ENCODE measurements at regions not wholly inside any gene's neighbourhood (a gene's known extent, or its start where the extent isn't known, plus 50 kb on each side); places are given as distances from the start of the nearest gene placed in this dataset.

DNA sequence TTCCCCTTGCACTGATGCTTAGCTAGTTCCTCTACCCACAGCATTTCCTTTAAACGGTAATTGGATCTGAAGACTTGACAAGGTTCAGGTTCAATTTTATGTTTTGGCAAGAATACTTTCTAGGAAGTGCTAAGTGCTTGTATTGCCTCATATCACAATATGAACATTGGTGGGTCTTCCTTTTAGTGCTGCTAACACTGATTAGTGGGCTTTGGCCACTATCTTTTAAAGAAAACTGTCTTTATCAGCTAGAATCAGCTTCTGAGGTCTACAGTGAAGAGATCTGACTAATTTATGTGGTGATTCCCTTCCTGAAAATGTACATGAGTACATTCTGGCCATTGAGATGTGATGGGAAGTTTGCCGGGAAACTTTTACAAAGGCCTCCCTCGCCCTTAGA lies 316.7 kb upstream of the KLF3 start:
- DNase-seq: no peak

DNA sequence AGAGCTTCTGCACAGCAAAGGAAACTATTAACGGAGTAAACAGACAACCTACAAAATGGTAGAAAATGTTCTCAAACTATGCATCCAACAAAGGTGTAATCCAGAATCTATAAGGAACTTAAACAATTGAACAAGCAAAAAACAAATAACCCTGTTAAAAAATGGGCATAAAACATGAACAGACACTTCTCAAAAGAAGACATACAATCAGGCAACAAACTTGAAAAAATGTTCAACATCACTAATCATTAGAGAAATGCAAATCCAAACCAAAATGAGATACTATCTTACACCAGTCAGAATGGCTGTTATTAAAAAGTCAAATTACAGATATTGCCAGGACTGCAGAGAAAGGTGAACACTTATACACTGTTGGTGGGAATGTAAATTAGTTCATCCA lies 309.6 kb upstream of the KLF3 start:
- no peak for DNase-seq

DNA sequence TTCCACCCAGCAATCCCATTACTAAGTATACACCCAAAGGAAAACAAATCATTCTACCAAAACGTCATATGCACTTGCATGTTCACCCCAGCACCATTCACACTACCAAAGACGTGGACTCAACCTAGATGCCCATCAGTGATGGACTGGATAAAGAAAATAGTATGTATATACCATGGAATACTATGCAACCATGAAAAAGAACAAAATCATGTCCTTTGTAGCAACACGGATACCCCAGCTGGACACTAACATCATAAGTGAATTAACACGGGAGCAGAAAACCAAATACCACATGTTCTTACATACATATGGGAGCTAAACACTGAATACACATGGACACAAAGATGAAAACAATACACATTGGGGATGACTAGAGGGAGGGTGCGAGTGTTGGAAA lies 309.1 kb upstream of the KLF3 start:
- DNase-seq: no peak

DNA sequence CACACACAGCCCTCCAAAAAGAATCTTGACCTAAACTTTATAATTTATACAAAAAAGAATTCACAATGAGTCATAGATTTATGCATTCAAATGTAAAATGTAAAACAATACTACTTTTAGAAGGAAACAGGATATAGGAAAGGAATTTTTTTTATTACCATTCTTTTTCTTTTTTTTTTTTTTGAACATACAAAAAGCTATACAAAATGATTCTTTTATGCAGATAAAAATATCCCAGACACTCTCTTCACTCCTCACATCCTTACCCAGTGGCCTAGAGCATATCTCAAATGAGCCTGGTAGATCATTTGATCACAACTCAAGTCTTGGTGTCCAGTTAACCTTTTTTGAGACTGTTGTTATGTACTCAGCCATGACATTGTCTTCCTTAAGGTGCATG lies 307.3 kb upstream of the KLF3 start:
- DNase-seq: no peak

DNA sequence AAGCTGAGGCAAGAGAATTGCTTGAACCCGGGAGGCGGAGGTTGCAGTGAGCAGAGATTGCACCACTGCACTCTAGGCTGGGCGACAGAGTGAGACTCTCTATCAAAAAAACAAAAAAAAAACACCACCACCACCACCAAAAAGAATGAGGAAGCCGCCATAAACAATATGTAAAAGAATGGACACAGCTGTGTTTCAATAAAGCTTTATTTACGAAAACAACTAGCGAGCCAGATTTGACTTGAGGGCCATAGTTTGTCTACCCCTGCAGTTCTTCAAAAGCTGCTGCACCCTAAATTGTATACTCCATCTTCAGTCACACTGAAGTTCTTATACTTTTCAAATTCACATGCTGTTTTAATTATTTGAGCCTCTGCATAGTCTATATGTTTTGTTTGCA lies 306.5 kb upstream of the KLF3 start:
- no peak for DNase-seq

DNA sequence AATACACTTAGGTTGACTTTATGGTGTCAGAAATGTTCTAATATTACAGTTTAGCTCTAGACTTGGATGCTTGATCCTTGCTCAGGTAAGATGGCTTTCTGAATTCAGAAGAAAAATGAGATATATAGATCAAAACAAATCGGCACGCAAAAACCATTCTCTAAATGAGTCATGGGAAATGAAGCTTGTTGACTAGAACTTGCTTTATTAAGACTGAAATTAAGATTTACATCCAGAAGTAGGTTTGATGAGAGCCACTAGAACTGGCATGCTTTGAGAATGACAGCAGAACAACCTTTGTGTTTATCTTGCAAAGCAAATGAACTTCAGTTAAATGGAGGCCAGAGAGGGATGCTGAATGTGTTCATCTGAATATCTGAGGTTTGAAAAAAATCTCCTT lies 304.9 kb upstream of the KLF3 start:
- no peak for DNase-seq

DNA sequence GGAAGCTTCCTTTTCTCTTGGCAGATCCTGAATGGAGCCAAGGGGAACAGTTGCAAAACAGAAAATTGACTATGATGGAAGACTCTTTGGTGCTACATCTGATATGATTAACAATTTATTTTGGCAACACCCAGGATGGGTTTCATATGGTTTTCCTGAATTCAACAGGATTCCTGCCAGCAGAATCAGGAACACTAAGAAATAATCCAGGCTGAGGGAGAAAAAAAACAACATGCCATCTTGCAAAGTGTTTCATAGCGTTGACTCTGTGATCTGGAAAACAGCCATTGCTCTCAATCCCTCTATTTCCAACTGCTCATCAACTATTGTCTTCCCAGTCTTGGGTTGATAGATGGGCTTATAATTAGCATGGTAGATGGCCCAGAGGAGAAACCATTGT lies 303.8 kb upstream of the KLF3 start:
- DNase-seq: no peak

DNA sequence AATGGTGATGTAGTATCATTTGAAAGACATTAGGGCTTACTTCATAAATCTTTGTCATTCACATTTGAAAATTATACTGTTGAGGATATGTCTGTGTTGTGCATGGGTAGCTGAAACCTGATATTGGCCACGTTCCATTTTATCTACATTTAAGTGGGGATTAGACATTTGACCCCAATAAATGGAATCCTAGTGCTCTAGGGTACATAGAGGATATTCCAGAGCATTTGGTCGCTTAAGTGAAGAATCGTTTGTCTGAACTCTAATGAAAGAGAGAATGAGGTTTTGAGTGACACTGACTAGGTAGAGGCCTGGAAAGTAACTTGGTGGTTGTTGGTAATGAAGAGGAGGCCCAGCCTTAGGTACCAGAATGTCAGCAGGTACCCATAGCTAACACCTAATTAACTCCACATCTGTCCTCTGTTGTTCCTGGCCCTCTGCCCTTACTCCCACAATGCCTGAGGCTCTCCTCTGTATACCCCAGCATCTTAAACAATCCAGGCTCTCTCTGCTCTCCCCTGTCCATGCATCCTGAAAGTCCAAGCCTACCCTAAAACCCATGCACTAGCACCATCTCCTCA lies 299.5 kb upstream of the KLF3 start:
- no peak for DNase-seq

DNA sequence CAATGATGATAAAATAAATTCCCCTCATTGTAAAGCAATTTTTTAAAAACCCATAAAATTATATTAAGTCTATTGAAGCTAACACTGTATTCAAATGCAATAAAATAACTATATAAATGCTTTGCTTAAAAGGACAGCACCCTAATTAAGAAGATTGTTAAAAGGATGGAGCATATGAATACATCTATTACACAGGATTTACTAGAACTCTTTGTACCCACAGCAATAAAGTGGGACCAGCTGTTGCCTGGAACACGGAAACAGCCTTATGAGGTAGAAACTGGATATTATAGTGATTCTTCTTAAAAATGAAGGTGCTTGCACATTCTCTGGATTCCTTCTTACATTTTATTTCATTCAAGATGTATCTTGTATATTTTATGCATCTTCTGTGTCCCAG lies 298.7 kb upstream of the KLF3 start:
- DNase-seq: no peak

DNA sequence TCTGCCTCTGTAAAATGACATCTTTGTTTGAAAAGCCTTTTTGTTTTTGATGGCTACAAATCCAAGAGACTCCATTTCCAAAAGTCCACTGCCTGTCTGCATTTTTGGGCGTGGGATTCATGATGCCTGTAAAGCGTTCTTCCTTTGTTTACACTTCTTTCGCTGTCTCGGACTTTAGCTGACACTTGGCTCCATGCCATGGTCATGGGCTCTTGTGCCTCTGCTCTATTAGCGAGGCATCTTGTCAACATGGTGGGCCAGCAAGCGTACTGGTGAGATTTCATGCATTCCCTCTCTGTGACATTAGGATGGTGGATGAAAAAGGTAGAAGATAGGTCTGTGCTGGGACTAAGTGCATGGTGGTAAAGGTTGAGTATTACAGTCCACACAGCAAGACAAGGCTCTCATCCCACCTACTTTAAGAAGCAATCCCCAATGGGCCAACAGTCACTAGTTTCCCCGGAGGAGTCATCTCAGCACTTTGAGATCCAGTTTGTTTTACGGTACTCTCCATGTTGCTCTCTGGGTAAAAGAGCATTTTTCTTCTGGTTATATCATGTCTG lies 298.2 kb upstream of the KLF3 start:
- no peak for DNase-seq

DNA sequence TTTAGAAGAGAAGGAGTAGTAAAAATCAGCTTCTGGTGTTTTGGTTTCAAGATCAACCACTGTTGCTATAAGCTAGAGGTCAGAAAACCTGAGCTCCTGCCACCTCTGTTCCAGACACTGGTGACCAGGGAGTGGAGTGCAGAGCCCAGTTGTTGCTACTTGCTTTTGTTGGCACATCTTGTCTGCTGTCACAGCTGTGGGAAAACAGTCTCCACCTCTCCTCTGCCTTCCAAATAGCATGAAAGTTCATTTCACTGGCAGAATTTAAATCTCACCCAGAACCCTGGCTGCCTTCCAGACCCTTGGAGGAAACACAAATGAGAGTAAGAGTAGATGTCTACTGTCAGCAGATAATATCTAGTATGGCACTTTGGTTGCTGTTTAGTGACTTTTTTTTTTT lies 297.5 kb upstream of the KLF3 start:
- DNase-seq: no peak

DNA sequence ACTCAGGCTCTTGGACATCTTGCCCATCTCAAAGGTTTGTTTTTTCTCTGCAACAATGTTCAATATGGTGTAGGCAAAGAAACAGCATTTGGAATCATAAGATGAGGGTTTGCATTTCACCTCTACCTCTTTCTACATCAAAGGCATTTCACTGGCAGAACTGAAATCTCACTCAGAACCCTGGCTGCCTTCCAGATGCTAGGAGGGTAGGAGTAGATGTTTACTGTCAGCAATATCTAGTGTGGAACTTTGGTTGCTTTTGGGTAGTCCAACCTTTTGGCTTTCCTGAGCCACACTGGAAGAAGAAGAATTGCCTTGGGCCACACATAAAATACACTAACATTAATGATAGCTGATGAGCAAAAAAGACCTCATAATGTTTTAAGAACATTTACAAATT lies 297.0 kb upstream of the KLF3 start:
- no peak for DNase-seq

DNA sequence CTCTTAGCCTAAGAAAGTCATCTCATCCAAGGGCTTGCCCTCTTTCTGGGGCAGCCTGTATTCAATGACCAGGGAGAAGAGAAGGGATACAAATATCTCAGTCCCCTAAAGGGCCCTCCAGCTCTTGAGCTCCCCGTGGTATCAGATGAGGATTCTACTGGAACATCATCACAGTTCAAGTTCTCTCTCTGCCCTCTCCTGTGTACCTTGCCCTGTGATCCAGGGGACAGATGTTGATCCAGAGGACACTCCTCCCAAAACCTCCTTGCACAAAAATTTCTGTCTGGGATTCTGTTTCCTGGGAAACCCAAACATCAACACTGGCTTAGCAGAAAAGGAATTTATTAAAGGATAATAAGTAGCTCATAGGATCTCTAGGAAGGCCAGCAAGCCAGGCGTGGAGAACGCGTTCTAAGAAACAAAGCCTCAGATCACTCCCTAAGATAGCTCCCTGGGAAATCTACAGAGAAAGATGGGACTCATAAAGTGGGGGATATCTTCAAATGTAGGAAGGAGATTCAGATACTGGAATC lies 296.3 kb upstream of the KLF3 start:
- no peak for DNase-seq

DNA sequence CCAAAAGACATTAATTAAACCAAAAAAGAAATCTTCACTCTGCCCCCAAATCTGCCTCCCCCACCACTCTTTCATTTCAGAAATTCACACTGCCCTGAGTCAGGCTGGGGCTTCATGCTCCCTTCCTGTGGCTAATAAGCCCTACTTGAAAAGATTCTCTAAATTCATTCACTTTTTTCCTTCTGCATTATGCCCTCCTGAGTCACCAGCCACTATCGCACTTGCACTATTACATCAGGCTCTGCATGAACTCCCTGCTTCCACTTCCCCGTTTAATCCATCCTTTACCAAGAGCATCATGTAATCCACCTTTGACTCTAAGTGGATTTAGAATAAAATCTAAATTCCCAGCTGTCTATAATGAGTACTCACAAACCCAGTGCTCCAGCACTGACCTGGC lies 295.4 kb upstream of the KLF3 start:
- no peak for DNase-seq

DNA sequence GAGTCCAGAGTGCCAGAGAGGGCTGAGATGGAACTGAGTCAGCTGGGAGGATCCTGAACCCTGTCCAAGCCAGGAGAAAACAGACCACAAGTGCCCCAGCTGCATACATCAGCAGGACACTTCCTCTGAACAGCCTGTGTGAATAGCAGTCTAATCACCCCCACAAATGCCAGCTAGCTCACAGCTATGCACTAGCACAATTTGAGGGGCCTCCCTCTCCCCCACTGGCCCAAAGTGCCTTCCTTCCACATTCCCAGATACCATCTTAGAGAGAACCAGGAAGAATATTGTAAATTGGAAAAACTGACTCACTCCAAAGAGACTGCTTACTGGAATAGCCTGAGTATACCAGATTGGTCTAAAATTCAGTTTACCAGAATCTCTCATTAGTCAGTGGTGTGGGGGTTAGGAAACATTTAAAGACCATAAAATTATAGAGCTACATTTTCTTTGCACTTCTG lies 292.6 kb upstream of the KLF3 start:
- DNase-seq: no peak

DNA sequence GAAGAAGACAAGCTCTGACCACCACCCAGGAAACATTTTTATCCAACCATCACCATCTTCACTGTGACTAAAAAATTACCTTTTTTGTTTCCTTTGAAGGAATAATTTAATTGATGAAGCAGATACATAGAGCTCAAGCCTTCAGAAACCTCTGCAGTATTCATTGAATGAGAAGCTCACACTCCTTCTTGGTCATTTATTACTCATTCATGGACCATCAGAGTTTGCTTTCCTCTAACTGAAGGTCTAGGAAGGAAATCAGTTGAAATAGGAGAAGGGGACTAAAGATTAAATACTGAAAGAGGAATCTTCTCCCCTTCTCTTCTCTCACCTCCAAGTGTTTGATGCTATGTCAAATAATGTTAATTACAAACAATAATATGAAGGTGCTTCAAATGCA lies 290.6 kb upstream of the KLF3 start:
- no peak for DNase-seq

DNA sequence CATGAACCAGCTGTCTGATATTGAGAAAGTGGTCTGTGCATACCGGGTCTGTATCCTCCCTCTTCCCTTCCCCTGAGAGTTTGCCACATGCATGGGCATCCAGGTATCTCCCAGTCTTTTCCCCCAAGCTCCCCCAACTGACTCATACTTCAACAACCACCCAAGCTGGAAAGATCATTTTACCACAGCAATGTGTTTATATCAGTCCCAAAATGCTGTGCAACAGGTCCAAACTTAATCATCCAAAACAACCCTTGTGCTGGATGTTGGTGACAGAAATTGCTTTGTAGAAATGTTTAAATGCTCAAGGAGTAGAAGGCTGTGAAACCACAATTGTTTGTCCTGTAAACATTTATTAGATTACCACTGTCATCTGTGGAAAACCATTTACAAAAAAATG lies 286.8 kb upstream of the KLF3 start:
- no peak for DNase-seq

DNA sequence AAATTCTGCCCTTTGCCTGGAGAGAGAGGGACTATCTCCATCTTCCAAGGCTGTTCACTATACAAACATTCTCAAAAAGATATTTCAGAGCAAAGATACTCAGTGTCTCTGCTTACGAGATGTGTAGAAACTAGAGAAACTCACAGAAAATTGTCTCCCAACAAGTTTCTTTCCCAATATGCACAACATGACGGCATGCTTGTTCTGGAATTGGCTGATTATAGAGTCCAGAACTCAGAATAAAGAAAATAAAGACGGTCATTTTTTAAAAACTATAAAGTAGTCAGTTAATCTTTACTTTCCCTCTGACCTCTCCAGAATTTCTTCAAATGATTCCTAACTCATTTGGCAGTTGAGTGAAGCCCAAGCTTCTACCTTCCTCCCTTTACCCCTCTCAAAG lies 285.5 kb upstream of the KLF3 start:
- DNase-seq: no peak

DNA sequence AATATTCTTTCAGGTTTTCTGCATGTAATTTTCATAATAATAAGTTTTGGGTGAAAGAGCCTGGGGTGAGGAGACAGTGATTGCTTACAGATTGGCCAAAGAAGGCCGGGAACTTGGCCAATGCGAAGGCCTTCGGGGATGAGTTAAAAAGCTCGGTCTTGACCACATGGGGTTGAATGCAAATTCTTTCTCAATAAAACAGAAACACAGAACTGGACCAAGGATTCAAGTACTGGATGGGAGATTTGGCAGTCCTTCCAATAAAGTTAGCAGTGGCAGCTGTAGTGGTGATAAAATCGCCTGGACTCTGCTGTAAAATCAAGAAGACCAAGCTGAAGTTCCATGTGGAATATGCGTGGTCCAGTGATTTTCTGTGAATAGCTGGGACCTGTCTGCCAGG lies 282.2 kb upstream of the KLF3 start:
- DNase-seq: no peak

DNA sequence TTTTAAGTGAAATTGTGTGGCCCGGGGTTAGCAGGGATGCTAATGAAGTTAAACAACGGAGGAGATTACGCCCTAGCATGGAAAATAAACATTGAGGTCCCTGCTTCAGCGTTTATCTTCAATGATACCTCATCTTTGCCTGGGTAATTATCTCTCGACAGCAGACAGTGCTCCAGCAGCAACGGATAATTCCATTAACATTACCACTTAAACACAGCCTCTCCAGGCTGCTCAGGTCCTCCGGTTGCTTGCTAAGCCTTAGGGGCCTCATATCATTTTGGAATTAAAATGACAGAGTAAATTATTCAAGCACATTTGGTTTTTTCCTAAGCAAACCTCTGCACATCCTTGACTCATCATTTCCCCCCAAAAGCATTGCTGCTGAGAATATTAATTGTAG lies 281.5 kb upstream of the KLF3 start:
- no peak for DNase-seq

DNA sequence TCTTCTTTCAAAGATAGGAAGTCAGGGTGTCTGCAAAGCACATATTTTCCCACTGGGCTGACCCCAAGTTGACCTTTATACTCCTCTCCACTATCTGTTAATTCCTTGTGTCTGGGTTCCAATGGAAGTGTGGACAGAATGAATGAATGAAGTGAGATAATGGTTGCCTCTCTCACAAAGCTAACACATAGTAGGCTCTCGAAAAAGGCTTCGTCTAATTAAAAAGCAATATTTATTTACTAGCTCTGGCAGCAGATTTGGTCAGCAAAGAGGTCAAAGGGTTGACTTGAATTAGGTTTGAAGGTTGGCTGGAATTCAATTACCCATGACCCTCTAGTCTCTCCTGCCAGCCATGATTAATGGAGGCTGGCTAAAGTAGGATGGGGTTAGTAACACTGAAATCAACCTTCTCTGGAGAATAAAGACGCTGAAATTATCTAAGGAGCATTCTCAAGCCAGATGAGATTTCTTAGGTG lies 280.3 kb upstream of the KLF3 start:
- no peak for DNase-seq

DNA sequence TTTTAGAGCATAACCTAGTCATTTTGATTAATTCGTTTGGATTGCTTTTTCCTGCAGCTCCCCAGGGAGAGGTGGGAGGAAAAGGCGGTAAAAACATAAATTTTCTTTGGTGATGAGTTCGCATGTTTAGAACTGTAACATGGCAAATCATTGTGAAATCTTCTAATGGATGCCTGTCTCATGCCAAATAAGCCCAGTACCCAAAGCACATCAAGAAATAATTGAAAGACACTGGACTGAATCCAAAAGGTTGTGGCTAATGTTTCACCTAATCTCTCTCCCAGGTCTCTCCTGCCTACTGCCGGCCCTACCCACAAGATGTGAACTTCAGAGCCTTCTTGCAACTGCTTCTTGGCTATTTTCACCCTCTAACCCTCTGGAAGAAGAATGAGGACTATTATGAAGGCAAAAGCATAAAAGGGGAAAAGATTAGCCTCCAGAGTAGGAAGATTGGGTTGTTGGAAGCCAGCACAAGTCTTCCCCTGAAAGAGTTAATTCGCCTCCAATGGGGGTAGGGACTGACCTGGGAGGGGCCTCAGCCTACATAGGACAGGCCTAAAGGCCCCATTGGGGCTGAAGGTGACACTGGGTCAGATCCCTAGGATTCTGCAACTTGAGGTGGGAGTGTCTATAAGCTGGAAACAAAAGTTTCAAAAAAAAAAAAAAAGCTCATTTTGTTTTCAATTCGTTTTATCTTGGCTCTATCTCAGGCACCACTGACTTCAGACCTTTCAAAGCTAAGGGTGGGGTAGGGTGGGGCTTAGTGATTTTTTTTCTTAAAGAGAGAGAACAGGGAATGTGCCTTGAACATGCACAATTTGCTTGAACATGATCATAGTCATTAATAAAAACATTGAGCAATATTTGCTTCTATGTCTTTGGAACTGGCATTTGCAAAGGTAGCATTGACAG lies 278.6 kb upstream of the KLF3 start:
- DNase-seq: no peak

DNA sequence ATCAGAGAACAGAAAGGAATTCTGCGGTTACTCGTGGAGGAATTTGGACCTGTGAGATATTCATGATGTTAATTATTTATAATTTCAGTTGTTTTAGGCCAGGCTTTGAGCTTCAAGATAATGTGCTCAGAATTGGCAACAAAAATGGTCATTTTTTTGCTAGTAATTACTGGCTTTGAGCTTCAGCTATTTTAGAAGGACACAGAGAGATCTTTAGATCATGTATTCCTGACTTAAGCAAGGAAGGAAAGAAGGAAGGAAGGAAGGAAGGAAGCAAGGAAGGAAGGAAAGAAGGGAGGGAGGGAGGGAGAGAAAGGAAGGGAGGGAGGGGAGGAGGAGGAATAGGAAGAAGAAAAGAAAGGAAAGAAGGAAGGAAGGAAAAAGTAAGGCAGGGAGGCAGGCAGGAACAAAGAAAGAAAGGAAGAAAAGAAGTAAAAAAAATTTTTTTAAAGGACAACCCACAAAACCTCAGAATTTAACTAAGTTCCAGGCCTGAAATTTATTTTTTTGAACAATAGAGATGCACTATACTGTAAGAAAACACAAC lies 277.9 kb upstream of the KLF3 start:
- no peak for DNase-seq
